Liver (tissue), 3 donors: ENCODE measurements at regions not wholly inside any gene's neighbourhood (a gene's known extent, or its start where the extent isn't known, plus 50 kb on each side); places are given as distances from the start of the nearest gene placed in this dataset.

ENCODE experiments used
- CTCF ChIP-seq: fragments of 150-350 bp; IDR thresholded peaks from 2 replicates; pipeline ENCODE4 v1.5.1; 2017; ENCODE audit warnings: improper control_type of control experiment, low read depth, low read length; ENCODE audit not compliant: missing input control
- FOXA1 ChIP-seq: IDR thresholded peaks from 2 replicates; pipeline ENCODE4 v1.6.1; 2016; ENCODE audit warnings: antibody characterized with exemption
- SP1 ChIP-seq: IDR thresholded peaks from 2 replicates; pipeline ENCODE4 v1.6.1; 2018; ENCODE audit warnings: antibody characterized with exemption, mild to moderate bottlenecking
- YY1 ChIP-seq: IDR thresholded peaks from 2 replicates; pipeline ENCODE4 v1.6.1; 2016; ENCODE audit warnings: antibody characterized with exemption, mild to moderate bottlenecking
- donor health status: healthy.
- donor health status: healthy.

GRCh38 chr6:40885139-40885774, 153.8 kb downstream of the UNC5CL start:
- TF ChIP-seq YY1 (no peak), CTCF (no peak), FOXA1 (no peak), SP1 (no peak)
